Liver (tissue), 3 donors: ENCODE measurements at regions not wholly inside any gene's neighbourhood (a gene's known extent, or its start where the extent isn't known, plus 50 kb on each side); places are given as distances from the start of the nearest gene placed in this dataset.

Experiments used
- ATF3 ChIP-seq: IDR thresholded peaks from 2 replicates; pipeline ENCODE4 v1.6.1; 2016; ENCODE audit warnings: antibody characterized with exemption
- EGR1 ChIP-seq, 2 donors: IDR thresholded peaks; 2 replicates each; pipeline ENCODE4 v1.6.1; 2016 to 2018; ENCODE audit warnings: antibody characterized with exemption in 2 of 2, low read depth in 2 of 2
- FOXA1 ChIP-seq: IDR thresholded peaks from 2 replicates; pipeline ENCODE4 v1.6.1; 2016; ENCODE audit warnings: antibody characterized with exemption
- GABPA ChIP-seq, 2 donors: IDR thresholded peaks in 1 of 2; conservative IDR thresholded peaks in 1 of 2; 2 replicates each; pipeline ENCODE4 v1.6.1; 2016; ENCODE audit warnings: antibody characterized with exemption in 2 of 2, mild to moderate bottlenecking in 1 of 2, moderate library complexity in 1 of 2
- HNF4A ChIP-seq, 2 donors: conservative IDR thresholded peaks; 2 replicates each; pipeline ENCODE4 v1.6.1; 2016; ENCODE audit warnings: antibody characterized with exemption in 2 of 2, mild to moderate bottlenecking in 2 of 2
- HNF4G ChIP-seq: IDR thresholded peaks from 2 replicates; pipeline ENCODE4 v1.6.1; 2016; ENCODE audit warnings: antibody characterized with exemption
- JUND ChIP-seq, 2 donors: IDR thresholded peaks; 2 replicates each; pipeline ENCODE4 v1.6.1; 2016; ENCODE audit warnings: antibody characterized with exemption in 2 of 2
- MAX ChIP-seq: IDR thresholded peaks from 2 replicates; pipeline ENCODE4 v1.6.1; 2016; ENCODE audit warnings: antibody characterized with exemption
- RAD21 ChIP-seq, 2 donors: IDR thresholded peaks; 2 replicates each; pipeline ENCODE4 v1.6.1; 2016; ENCODE audit warnings: antibody characterized with exemption in 2 of 2, mild to moderate bottlenecking in 2 of 2
- REST ChIP-seq: IDR thresholded peaks from 2 replicates; pipeline ENCODE4 v1.6.1; 2016; ENCODE audit warnings: antibody characterized with exemption, mild to moderate bottlenecking
- SP1 ChIP-seq: IDR thresholded peaks from 2 replicates; pipeline ENCODE4 v1.6.1; 2018; ENCODE audit warnings: antibody characterized with exemption, mild to moderate bottlenecking
- TAF1 ChIP-seq: conservative IDR thresholded peaks from 2 replicates; pipeline ENCODE4 v1.6.1; 2016; ENCODE audit warnings: antibody characterized with exemption, mild to moderate bottlenecking
- YY1 ChIP-seq: IDR thresholded peaks from 2 replicates; pipeline ENCODE4 v1.6.1; 2016; ENCODE audit warnings: antibody characterized with exemption, mild to moderate bottlenecking
- TF ChIP-seq, protein P1 (sequence below): fragments of 150-350 bp; IDR thresholded peaks from 2 replicates; pipeline ENCODE4 v1.5.1; 2017; ENCODE audit warnings: improper control_type of control experiment, low read depth, low read length; ENCODE audit not compliant: missing input control
- donor health status: healthy.
- donor health status: healthy.

DNA sequence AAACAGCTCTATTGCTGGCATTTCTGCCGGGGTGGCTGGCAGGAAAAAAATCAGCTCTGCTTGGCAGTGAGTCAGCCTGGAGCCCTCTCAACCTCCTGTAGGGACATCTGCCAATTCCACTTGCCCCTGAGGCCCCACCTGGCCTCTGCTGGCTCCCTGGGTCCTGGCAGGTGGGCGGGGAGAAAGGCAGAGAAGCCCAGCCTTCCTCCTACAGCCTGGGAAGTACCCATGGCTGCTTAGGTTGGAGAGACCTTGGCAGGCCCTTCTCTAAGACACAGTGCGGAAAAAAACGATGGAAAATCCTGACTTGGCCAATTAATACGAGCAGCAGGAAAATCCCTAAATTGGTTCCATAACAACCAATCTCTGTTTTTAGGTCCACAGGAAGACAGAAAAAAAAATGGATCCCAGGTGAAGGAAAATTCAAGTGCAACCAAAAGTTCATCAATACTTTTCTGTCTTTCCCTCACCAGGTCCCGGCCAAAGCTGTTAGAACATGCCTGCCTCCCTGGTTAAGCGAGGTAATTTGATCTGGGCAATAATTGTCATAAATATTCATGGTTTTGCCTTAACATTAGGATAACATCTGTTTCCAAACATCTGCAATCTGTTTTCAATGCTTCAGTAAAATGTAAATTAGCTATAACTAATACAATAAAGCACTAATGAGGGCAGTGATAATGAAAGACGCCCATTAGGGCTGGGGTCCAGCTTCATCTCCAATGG is 245.9 kb downstream of the TFCP2L1 start:
- TF ChIP-seq, protein P1, sequence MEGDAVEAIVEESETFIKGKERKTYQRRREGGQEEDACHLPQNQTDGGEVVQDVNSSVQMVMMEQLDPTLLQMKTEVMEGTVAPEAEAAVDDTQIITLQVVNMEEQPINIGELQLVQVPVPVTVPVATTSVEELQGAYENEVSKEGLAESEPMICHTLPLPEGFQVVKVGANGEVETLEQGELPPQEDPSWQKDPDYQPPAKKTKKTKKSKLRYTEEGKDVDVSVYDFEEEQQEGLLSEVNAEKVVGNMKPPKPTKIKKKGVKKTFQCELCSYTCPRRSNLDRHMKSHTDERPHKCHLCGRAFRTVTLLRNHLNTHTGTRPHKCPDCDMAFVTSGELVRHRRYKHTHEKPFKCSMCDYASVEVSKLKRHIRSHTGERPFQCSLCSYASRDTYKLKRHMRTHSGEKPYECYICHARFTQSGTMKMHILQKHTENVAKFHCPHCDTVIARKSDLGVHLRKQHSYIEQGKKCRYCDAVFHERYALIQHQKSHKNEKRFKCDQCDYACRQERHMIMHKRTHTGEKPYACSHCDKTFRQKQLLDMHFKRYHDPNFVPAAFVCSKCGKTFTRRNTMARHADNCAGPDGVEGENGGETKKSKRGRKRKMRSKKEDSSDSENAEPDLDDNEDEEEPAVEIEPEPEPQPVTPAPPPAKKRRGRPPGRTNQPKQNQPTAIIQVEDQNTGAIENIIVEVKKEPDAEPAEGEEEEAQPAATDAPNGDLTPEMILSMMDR = no peak
- TF ChIP-seq SP1 (no peak), TAF1 (no peak), MAX (no peak), ATF3 (no peak), GABPA (IDR thresholded peaks at IDR 0.05 in 1 of 2, conservative IDR thresholded peaks at IDR 0.05 in 1 of 2) (no peak), REST (no peak), YY1 (no peak), EGR1 (IDR thresholded peaks at IDR 0.05; ENCODE audit: low read depth in 2 of 2) (no peak), RAD21 (IDR thresholded peaks at IDR 0.05) (no peak), HNF4A (conservative IDR thresholded peaks at IDR 0.05) (no peak), HNF4G (no peak), FOXA1 (no peak), JUND (IDR thresholded peaks at IDR 0.05) (no peak)
